SK-N-SH (cell line): ENCODE measurements at regions not wholly inside any gene's neighbourhood (a gene's known extent, or its start where the extent isn't known, plus 50 kb on each side); places are given as distances from the start of the nearest gene placed in this dataset.

Experiments used
- CTCF ChIA-PET: fragments of 300-600, 350-600 bp; formaldehyde crosslinking; extraction: SDS; loops from one replicate; lab custom pipeline; 2021; lab: Yijun Ruan, JAX
- POLR2A ChIA-PET: fragments of 350-600 bp; sonication (Branson Sonifier 250); formaldehyde crosslinking; extraction: SDS; loops from one replicate; lab custom pipeline; 2020; ENCODE audit warnings: antibody characterized with exemption, inconsistent platforms; lab: Yijun Ruan, JAX
- DNase-seq: peaks from one replicate; pipeline ENCODE4 v3.0.0; 2012
- H2AFZ ChIP-seq: fragments of 200-600 bp; sonication (generic); 2 replicates; pipeline ENCODE4 v1.8.1; 2016; ENCODE audit warnings: antibody characterized with exemption, mild to moderate bottlenecking, low read depth
- H3F3A ChIP-seq: fragments of 200-600 bp; sonication (generic); replicated peaks from 2 replicates; pipeline ENCODE3; 2016; ENCODE audit warnings: antibody characterized with exemption, mild to moderate bottlenecking; ENCODE audit not compliant: insufficient read depth
- H3K27ac ChIP-seq, 2 experiments: fragments of 200-500 bp in 1 of 2; fragments of 200-600 bp in 1 of 2; sonication (Bioruptor generic) in 1 of 2; sonication (generic), shearing (Covaris generic) in 1 of 2; 2 replicates each; pipeline versions ENCODE4 v1.5.1 to v1.6.1; 2014 to 2016; ENCODE audit warnings: low read depth in 2 of 2, inconsistent platforms in 1 of 2, low read length in 1 of 2, mild to moderate bottlenecking in 1 of 2, mixed read lengths in 1 of 2
- H3K27me3 ChIP-seq: fragments of 200-600 bp; sonication (generic), shearing (Covaris generic); 2 replicates; pipeline ENCODE4 v1.6.1; 2016; ENCODE audit warnings: mixed run types; ENCODE audit not compliant: insufficient read depth
- H3K36me3 ChIP-seq, 2 experiments: fragments of 200-500 bp in 1 of 2; fragments of 200-600 bp in 1 of 2; sonication (Bioruptor generic) in 1 of 2; sonication (generic) in 1 of 2; replicated peaks in 1 of 2; 2 replicates each; pipeline versions ENCODE3 to v1.5.1; 2014 to 2016; ENCODE audit warnings: low read length in 1 of 2, mild to moderate bottlenecking in 1 of 2; ENCODE audit not compliant: insufficient read depth in 2 of 2, control insufficient read depth in 1 of 2
- H3K4me1 ChIP-seq, 2 experiments: fragments of 200-500 bp in 1 of 2; fragments of 200-600 bp in 1 of 2; sonication (Bioruptor generic) in 1 of 2; sonication (generic), shearing (Covaris generic) in 1 of 2; 2 replicates each; pipeline versions ENCODE4 v1.5.1 to v1.6.1; 2014 to 2016; ENCODE audit warnings: low read depth in 1 of 2, low read length in 1 of 2, mixed run types in 1 of 2; ENCODE audit not compliant: insufficient read depth in 2 of 2, control insufficient read depth in 1 of 2
- H3K4me2 ChIP-seq: fragments of 200-600 bp; sonication (generic), shearing (Covaris generic); 2 replicates; pipeline ENCODE4 v1.6.1; 2017; ENCODE audit warnings: mixed run types
- H3K4me3 ChIP-seq, 2 experiments: fragments of 200-500 bp in 1 of 2; fragments of 200-600 bp in 1 of 2; sonication (Bioruptor generic) in 1 of 2; sonication (generic), shearing (Covaris generic) in 1 of 2; 2 replicates each; pipeline versions ENCODE4 v1.5.1 to v1.8.1; 2014 to 2016; ENCODE audit warnings: low read depth in 2 of 2, inconsistent platforms in 1 of 2, low read length in 1 of 2, mild to moderate bottlenecking in 1 of 2, mixed read lengths in 1 of 2, moderate library complexity in 1 of 2
- H3K79me2 ChIP-seq: fragments of 200-600 bp; sonication (generic); 2 replicates; pipeline ENCODE4 v1.8.1; 2017; ENCODE audit warnings: mild to moderate bottlenecking; ENCODE audit not compliant: insufficient read depth
- H3K9ac ChIP-seq: fragments of 200-600 bp; sonication (generic); 2 replicates; pipeline ENCODE4 v1.6.1; 2017; ENCODE audit warnings: mixed run types
- H3K9me2 ChIP-seq: fragments of 200-600 bp; sonication (generic); 2 replicates; pipeline ENCODE4 v1.6.1; 2017; ENCODE audit warnings: mixed run types
- H3K9me3 ChIP-seq: fragments of 200-600 bp; sonication (generic); 2 replicates; pipeline ENCODE4 v1.6.1; 2017; ENCODE audit warnings: mixed run types, mild to moderate bottlenecking, moderate library complexity
- H4K20me1 ChIP-seq: fragments of 200-600 bp; sonication (generic); 2 replicates; pipeline ENCODE4 v1.6.1; 2017; ENCODE audit warnings: mild to moderate bottlenecking, mixed run types; ENCODE audit not compliant: insufficient read depth
- CHD2 ChIP-seq: fragments of 150-350 bp; IDR thresholded peaks from 2 replicates; pipeline ENCODE4 v1.6.1; 2018; ENCODE audit warnings: low read length; ENCODE audit not compliant: partially characterized antibody
- CTCF ChIP-seq: fragments of 200-600 bp; sonication (generic); IDR thresholded peaks from 2 replicates; pipeline ENCODE4 v1.6.1; 2017; ENCODE audit warnings: antibody characterized with exemption, mild to moderate bottlenecking, moderate library complexity
- GABPA ChIP-seq: IDR thresholded peaks from 2 replicates; pipeline ENCODE4 v1.4.0; 2012; ENCODE audit warnings: low read depth, mild to moderate bottlenecking
- RCOR1 ChIP-seq: fragments of 150-350 bp; IDR thresholded peaks from 2 replicates; pipeline ENCODE4 v1.6.1; 2017; ENCODE audit warnings: antibody characterized with exemption, low read length
- REST ChIP-seq: IDR thresholded peaks from 2 replicates; pipeline ENCODE4 v1.6.1; 2012; ENCODE audit warnings: mild to moderate bottlenecking, low read depth, low read length, moderate library complexity
- USF1 ChIP-seq: IDR thresholded peaks from 2 replicates; pipeline ENCODE4 v1.4.0; 2012; ENCODE audit warnings: low read depth, borderline replicate concordance
- ZBTB33 ChIP-seq: IDR thresholded peaks from 2 replicates; pipeline ENCODE4 v1.4.0; 2012; ENCODE audit warnings: low read depth, borderline replicate concordance
- WGBS: methylation state at CpG from one replicate; pipeline ENCODE4 v1.1.6; 2017; ENCODE audit warnings: low lambda C conversion rate; 5-methylcytosine and 5-hydroxymethylcytosine counted together

- no peak for TF ChIP-seq CTCF
- TF ChIP-seq ZBTB33: no peak
- TF ChIP-seq, all 33 proteins: peak for 0
Measured at GRCh38 chr4:127138586-127138985, 494.2 kb upstream of the INTU start (continued).

GRCh38 chr4:127139788-127140286 is 492.9 kb upstream of the INTU start:
- H4K20me1 ChIP-seq: no peaks in the 10 kb centered on the region

More at GRCh38 chr4:127139788-127140286, 492.9 kb upstream of the INTU start:
- TF ChIP-seq USF1 (no peak), CHD2 (no peak), GABPA (no peak), ZBTB33 (no peak), CTCF (no peak), RCOR1 (no peak), REST (no peak)
- no peak overlapping the region for H3K4me3 ChIP-seq
- no peaks in the 10 kb centered on the region for H3K9me2 ChIP-seq
- H3K4me1 ChIP-seq: no peaks in the 10 kb centered on the region
- ChIA-PET CTCF (no interaction called here), POLR2A (no interaction called here)
- no peaks in the 10 kb centered on the region for H3K9me3 ChIP-seq
- no peaks in the 10 kb centered on the region for H3K79me2 ChIP-seq
- no peak overlapping the region for H2AFZ ChIP-seq
- no peaks in the 10 kb centered on the region for H3K27me3 ChIP-seq
- no peaks in the 10 kb centered on the region for H3K36me3 ChIP-seq
- WGBS: 52% methylated on average over 6 of the region's 6 CpGs
- no peaks in the 10 kb centered on the region for H3F3A ChIP-seq
- H3K9ac ChIP-seq: no peak overlapping the region
- no peak for DNase-seq
- no peak overlapping the region for H3K27ac ChIP-seq
- no peak overlapping the region for H3K4me2 ChIP-seq
